Spleen (tissue), 7 donors: ENCODE measurements at regions not wholly inside any gene's neighbourhood (a gene's known extent, or its start where the extent isn't known, plus 50 kb on each side); places are given as distances from the start of the nearest gene placed in this dataset.

Source experiments
- CTCF ChIP-seq, 11 experiments: fragments of 200-600 bp in 7 of 11; fragments of 450-650 bp in 4 of 11; sonication (generic) in 4 of 11; IDR thresholded peaks in 8 of 11; conservative IDR thresholded peaks in 3 of 11; 1 replicate in 7 of 11; 2 replicates in 4 of 11; pipeline versions ENCODE4 v1.4.0 to v1.8.0; 2016 to 2021; ENCODE audit warnings: antibody characterized with exemption in 11 of 11, inconsistent platforms in 4 of 11, mild to moderate bottlenecking in 1 of 11
- POLR2A ChIP-seq, 3 donors: fragments of 450-650 bp; IDR thresholded peaks; one replicate each; pipeline ENCODE4 v1.5.1; 2017; ENCODE audit warnings: antibody characterized with exemption in 3 of 3, mild to moderate bottlenecking in 1 of 3
- donor health status: DM: no; HTN: no; CAD: no; lungs with moderate emphysema.
- donor health status: DM: no; HTN: no; CAD: no.
- donor health status: DM: no; HTN: no; CAD: no.

DNA sequence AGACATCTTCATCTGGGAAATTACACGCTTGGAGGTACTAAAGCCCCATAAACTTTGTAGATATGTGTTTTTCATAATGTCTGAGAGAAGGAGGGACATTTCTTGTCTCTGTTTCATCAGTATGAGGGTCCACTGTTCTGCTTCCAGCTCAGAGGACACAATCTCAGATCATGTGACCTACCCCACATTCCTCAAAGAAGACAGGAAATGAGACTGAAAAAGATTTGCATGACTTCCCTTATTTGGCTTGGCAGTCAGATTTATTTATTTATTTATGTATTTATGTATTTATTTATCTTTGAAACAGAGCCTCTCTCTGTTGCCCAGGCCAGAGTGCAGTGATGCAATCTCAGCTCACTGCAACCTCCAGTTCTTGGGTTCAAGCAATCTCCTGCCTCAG is 463.7 kb upstream of the RGPD4 start:
- TF ChIP-seq CTCF (IDR thresholded peaks at IDR 0.05 in 8 of 11, conservative IDR thresholded peaks at IDR 0.05 in 3 of 11) (no peak), POLR2A (IDR thresholded peaks at IDR 0.05) (no peak)
